NT2/D1 (cell line): ENCODE measurements at regions not wholly inside any gene's neighbourhood (a gene's known extent, or its start where the extent isn't known, plus 50 kb on each side); places are given as distances from the start of the nearest gene placed in this dataset.

Source experiments
- DNase-seq: peaks from one replicate; pipeline ENCODE4 v3.0.0-alpha.2; 2011; ENCODE audit warnings: low read depth, low spot score
- H3K27me3 ChIP-seq: 2 replicates; pipeline ENCODE4 v1.6.0; 2011; ENCODE audit warnings: mild to moderate bottlenecking; ENCODE audit not compliant: insufficient read length, insufficient read depth
- H3K36me3 ChIP-seq: 2 replicates; pipeline ENCODE4 v1.6.1; 2011; ENCODE audit warnings: mild to moderate bottlenecking, low read length, mixed read lengths; ENCODE audit not compliant: insufficient read depth, insufficient read length
- H3K4me1 ChIP-seq: 2 replicates; pipeline ENCODE4 v1.5.1; 2011; ENCODE audit not compliant: insufficient read depth, insufficient read length
- H3K4me3 ChIP-seq: 2 replicates; pipeline ENCODE4 v1.5.1; 2011; ENCODE audit warnings: low read depth; ENCODE audit not compliant: insufficient read length
- H3K9ac ChIP-seq: 2 replicates; pipeline ENCODE4 v1.6.0; 2011; ENCODE audit warnings: low read depth; ENCODE audit not compliant: insufficient read length
- H3K9me3 ChIP-seq: 2 replicates; pipeline ENCODE4 v1.5.1; 2011; ENCODE audit warnings: mild to moderate bottlenecking, low read length; ENCODE audit not compliant: insufficient read depth
- SUZ12 ChIP-seq: IDR thresholded peaks from 2 replicates; pipeline ENCODE4 v1.6.1; 2011; ENCODE audit not compliant: insufficient read length, insufficient read depth; ENCODE audit errors: extremely low read depth
- YY1 ChIP-seq: IDR thresholded peaks from 2 replicates; pipeline ENCODE4 v1.6.1; 2011; ENCODE audit not compliant: insufficient read length, insufficient read depth
- ZNF274 ChIP-seq: IDR thresholded peaks from 2 replicates; pipeline ENCODE4 v1.6.1; 2011; ENCODE audit warnings: mild to moderate bottlenecking, low read depth, low read length

DNA sequence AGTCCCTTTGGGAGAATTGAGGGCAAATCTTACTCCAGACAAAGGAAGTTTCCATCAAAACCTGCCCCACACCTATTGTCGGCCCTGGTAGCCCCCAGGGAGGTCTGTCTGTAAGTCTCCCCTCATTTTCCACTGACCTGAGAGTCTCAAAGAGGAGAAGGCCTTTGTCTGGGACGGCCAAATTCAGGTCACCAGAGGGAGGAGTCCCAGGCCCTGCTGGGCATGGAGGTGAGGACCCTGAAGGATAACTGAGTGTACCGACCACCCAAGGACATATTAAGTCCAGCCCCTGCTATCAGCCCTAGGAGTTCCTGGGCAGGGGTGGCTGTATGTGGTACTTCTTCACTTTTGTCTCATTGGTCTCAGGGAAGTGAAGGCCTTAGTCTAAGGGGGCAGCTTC is 229.9 kb downstream of the FGF13 start:
- TF ChIP-seq YY1: no peak
- TF ChIP-seq ZNF274: no peak
- TF ChIP-seq SUZ12: no peak
- no peaks in the 10 kb centered on the region for H3K9me3 ChIP-seq
- no peak for DNase-seq
- H3K9ac ChIP-seq: no peak overlapping the region
- H3K36me3 ChIP-seq: no peaks in the 10 kb centered on the region
- H3K27me3 ChIP-seq: no peaks in the 10 kb centered on the region
- no peaks in the 10 kb centered on the region for H3K4me1 ChIP-seq
- H3K4me3 ChIP-seq: no peak overlapping the region

DNA sequence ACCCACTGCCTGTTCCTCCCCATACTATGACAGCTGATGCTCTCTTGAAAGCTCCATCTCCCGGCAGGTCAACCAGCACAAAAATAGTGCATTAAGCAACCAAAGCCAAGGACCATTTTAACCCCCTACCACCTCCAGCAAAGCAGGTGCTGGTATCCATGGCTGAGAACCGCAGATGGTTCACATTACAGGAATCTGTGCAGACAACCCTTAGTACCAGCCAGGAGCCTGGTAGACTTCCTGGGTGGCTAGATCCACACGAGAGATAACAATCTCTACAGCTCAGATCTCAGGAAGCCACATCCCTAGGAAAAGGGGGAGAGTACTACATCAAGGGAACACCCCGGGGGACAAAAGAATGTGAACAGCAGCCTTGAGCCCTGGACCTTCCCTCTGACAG is 248.0 kb downstream of the FGF13 start:
- no peaks in the 10 kb centered on the region for H3K4me1 ChIP-seq
- DNase-seq: no peak
- TF ChIP-seq ZNF274 (no peak), SUZ12 (no peak), YY1 (no peak)

More for the DNA sequence above, 248.0 kb downstream of the FGF13 start:
- no peaks in the 10 kb centered on the region for H3K27me3 ChIP-seq
- no peak overlapping the region for H3K4me3 ChIP-seq
- no peaks in the 10 kb centered on the region for H3K9me3 ChIP-seq
- H3K36me3 ChIP-seq: no peaks in the 10 kb centered on the region
- no peak overlapping the region for H3K9ac ChIP-seq
